ENCODE measurements at regions not wholly inside any gene's neighbourhood (a gene's known extent, or its start where the extent isn't known, plus 50 kb on each side); places are given as distances from the start of the nearest gene placed in this dataset.

DNA sequence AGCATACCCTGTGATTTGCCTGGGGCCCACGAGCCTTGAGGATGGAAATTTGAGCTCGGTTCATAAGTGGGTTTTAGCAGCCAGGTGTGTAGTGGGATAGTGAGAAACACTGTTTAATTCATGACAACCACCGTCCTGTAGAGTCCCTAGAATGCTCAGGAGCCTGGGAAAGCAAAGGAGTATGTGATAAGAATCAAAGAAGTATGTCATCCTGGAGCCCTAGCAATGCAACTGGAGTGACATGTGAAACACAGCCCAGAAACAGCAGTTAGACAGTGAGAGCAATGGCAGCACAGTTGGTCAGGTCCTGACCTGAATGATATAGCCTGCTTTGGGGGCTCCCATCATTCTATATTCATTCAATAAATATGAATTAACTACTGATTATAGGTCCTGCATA, 161.2 kb upstream of the ECI2 start:
- Mint-ChIP-seq H3K27ac (no peak overlapping the region), H3K4me3 (no peak overlapping the region), H3K27me3 (ENCODE audit: insufficient read depth, low read depth, poor library complexity) (no peaks in the 10 kb centered on the region), H3K9me3 (peaks cover 16% of the 10 kb centered on the region), H3K36me3 (ENCODE audit: low read depth) (peaks cover 10% of the 10 kb centered on the region; the same call in 1 of the 3 replicates), H3K4me1 (peaks cover 10% of the 10 kb centered on the region)
- Histone ChIP-seq H3K4me2 (no peak overlapping the region), H3K27me3 (ENCODE audit: insufficient read depth) (no peaks in the 10 kb centered on the region), H2AFZ (no peak overlapping the region), H3K9me2 (ENCODE audit: insufficient read depth) (no peaks in the 10 kb centered on the region; the same call in 1 of the 2 replicates), H3K4me3 (no peak overlapping the region), H3K79me2 (replicated peaks; ENCODE audit: insufficient read depth) (no peaks in the 10 kb centered on the region), H3K4me1 (ENCODE audit: insufficient read depth) (no peaks in the 10 kb centered on the region), H3K27ac (ENCODE audit: low read depth) (no peak overlapping the region), H3F3A (replicated peaks; ENCODE audit: low read depth) (no peaks in the 10 kb centered on the region), H4K20me1 (replicated peaks; ENCODE audit: insufficient read depth) (no peaks in the 10 kb centered on the region), H3K36me3 (ENCODE audit: insufficient read depth) (no peaks in the 10 kb centered on the region)
- no peak for ATAC-seq
- no peak for DNase-seq (ENCODE audit: low spot score)
- TF ChIP-seq CTCF (conservative IDR thresholded peaks at IDR 0.05; ENCODE audit: low read depth in 2 of 2) (no peak), STAT1 (IDR thresholded peaks at IDR 0.05; ENCODE audit: unreplicated experiment) (no peak), EZH2phosphoT487 (IDR thresholded peaks at IDR 0.05; ENCODE audit: unreplicated experiment) (no peak), REST (IDR thresholded peaks at IDR 0.05; ENCODE audit: unreplicated experiment) (no peak), EZH2 (IDR thresholded peaks at IDR 0.05; ENCODE audit: low read depth, unreplicated experiment) (no peak), NANOG (IDR thresholded peaks at IDR 0.05; ENCODE audit: borderline replicate concordance) (no peak), ZNF114 (CRISPR knock-in tag; IDR thresholded peaks at IDR 0.05) (no peak), POLR2AphosphoS5 (IDR thresholded peaks at IDR 0.05; ENCODE audit: low read depth) (no peak), ZNF331 (CRISPR knock-in tag; IDR thresholded peaks at IDR 0.05; ENCODE audit: low read depth) (no peak), JUNB (IDR thresholded peaks at IDR 0.05; ENCODE audit: unreplicated experiment) (no peak), ZNF462 (CRISPR knock-in tag; IDR thresholded peaks at IDR 0.05) (no peak), CREB1 (CRISPR knock-in tag; IDR thresholded peaks at IDR 0.05; ENCODE audit: low read depth) (no peak)
- TF ChIP-seq, protein P1, sequence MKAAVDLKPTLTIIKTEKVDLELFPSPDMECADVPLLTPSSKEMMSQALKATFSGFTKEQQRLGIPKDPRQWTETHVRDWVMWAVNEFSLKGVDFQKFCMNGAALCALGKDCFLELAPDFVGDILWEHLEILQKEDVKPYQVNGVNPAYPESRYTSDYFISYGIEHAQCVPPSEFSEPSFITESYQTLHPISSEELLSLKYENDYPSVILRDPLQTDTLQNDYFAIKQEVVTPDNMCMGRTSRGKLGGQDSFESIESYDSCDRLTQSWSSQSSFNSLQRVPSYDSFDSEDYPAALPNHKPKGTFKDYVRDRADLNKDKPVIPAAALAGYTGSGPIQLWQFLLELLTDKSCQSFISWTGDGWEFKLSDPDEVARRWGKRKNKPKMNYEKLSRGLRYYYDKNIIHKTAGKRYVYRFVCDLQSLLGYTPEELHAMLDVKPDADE (IDR thresholded peaks at IDR 0.05) = no peak

All from GM23338 (cell line).